Adrenal gland (tissue), 9 donors: ENCODE measurements at regions not wholly inside any gene's neighbourhood (a gene's known extent, or its start where the extent isn't known, plus 50 kb on each side); places are given as distances from the start of the nearest gene placed in this dataset.

Experiments
- DNase-seq, 7 donors: peaks; one replicate each; pipeline ENCODE4 v3.0.0-alpha.2; 2019 to 2020
- H3K27ac ChIP-seq, 5 donors: fragments of 200-600 bp; sonication (generic) in 4 of 5; 1 replicate in 3 of 5; 2 replicates in 2 of 5; pipeline versions ENCODE4 v1.5.1 to v1.8.0; 2016 to 2020; ENCODE audit warnings: mild to moderate bottlenecking in 1 of 5
- H3K27me3 ChIP-seq: fragments of 200-600 bp; 2 replicates; pipeline ENCODE4 v1.8.0; 2021
- H3K36me3 ChIP-seq, 2 donors: fragments of 200-600 bp; replicated peaks in 1 of 2; 1 replicate in 1 of 2; 2 replicates in 1 of 2; pipeline versions ENCODE4 v1.5.1 to v1.8.0; 2018 to 2022
- H3K4me1 ChIP-seq, 2 donors: fragments of 200-600 bp; replicated peaks in 1 of 2; 1 replicate in 1 of 2; 2 replicates in 1 of 2; pipeline versions ENCODE4 v1.5.1 to v1.8.0; 2018 to 2021
- H3K4me3 ChIP-seq, 4 donors: fragments of 200-600 bp; sonication (generic) in 3 of 4; one replicate each; pipeline ENCODE4 v1.5.1; 2016 to 2018
- H3K9me3 ChIP-seq, 3 donors: fragments of 200-600 bp; sonication (generic) in 1 of 3; replicated peaks in 1 of 3; 1 replicate in 2 of 3; 2 replicates in 1 of 3; pipeline versions ENCODE4 v1.5.1 to v1.8.0; 2016 to 2021
- CTCF ChIP-seq, 6 experiments: fragments of 450-650 bp in 4 of 6; fragments of 200-600 bp in 2 of 6; sonication (generic) in 1 of 6; IDR thresholded peaks; 1 replicate in 5 of 6; 2 replicates in 1 of 6; pipeline versions ENCODE4 v1.5.1 to v1.8.0; 2016 to 2021; ENCODE audit warnings: antibody characterized with exemption in 6 of 6, mild to moderate bottlenecking in 2 of 6, moderate library complexity in 1 of 6
- POLR2A ChIP-seq, 2 donors: fragments of 450-650 bp; IDR thresholded peaks; one replicate each; pipeline ENCODE4 v1.6.1; 2017; ENCODE audit warnings: antibody characterized with exemption in 2 of 2, mild to moderate bottlenecking in 2 of 2, moderate library complexity in 1 of 2
- WGBS, 4 donors: extraction: QIAGEN DNeasy Blood & Tissue Kit in 2 of 4; methylation state at CpG; one replicate each; pipeline versions ENCODE4 v1.1.5 to v1.1.7; 2013 to 2017; 5-methylcytosine and 5-hydroxymethylcytosine counted together
- intact Hi-C, 2 donors: fragments of 100-400 bp; cut with DNase I; formaldehyde crosslinking; loops; one replicate each; pipeline versions ENCODE4 v1.14.1 to v1.15.0; 2022 to 2023
- donor health status: healthy with polysubstance abuse.
- donor health status: Bipolar disorder and iron deficiency.
- donor health status: DM: yes; HTN: yes; CAD: no.
- donor health status: DM: no; HTN: no; CAD: no.
- donor health status: DM: no; HTN: no; CAD: no.

- no peaks in the 10 kb centered on the region for H3K4me1 ChIP-seq
- H3K9me3 ChIP-seq = no peaks in the 10 kb centered on the region
- intact Hi-C loops = no loop called here
- TF ChIP-seq CTCF (IDR thresholded peaks at IDR 0.05) = no peak
- no peak for TF ChIP-seq POLR2A (IDR thresholded peaks at IDR 0.05)
- no peaks in the 10 kb centered on the region for H3K27me3 ChIP-seq
- no peak overlapping the region for H3K4me3 ChIP-seq
- DNase-seq = no peak
- WGBS, 4 donors = 76 to 94% (median 79%) methylated on average over 7 to 12 of the region's 12 CpGs
- H3K27ac ChIP-seq = no peak overlapping the region
- H3K36me3 ChIP-seq = no peaks in the 10 kb centered on the region
These were observed 77.7 kb downstream of the RBFOX3 start for GRCh38 chr17:79533116-79533515.

- 36 to 73% (median 68%) methylated on average over 5 to 10 of the region's 10 CpGs for WGBS, 4 donors
- Histone ChIP-seq H3K4me1 (no peaks in the 10 kb centered on the region), H3K9me3 (no peaks in the 10 kb centered on the region), H3K4me3 (no peak overlapping the region), H3K27ac (no peak overlapping the region), H3K36me3 (no peaks in the 10 kb centered on the region), H3K27me3 (no peaks in the 10 kb centered on the region)
- no peak for DNase-seq
- no peak for TF ChIP-seq CTCF (IDR thresholded peaks at IDR 0.05)
- intact Hi-C loops = no loop called here
These were observed 78.6 kb downstream of the RBFOX3 start for GRCh38 chr17:79532107-79532790.

GRCh38 chr17:79531191-79532095 is 79.4 kb downstream of the RBFOX3 start:
- Histone ChIP-seq H3K27me3 (no peaks in the 10 kb centered on the region), H3K4me3 (no peak overlapping the region), H3K36me3 (no peaks in the 10 kb centered on the region), H3K9me3 (no peaks in the 10 kb centered on the region), H3K4me1 (no peaks in the 10 kb centered on the region), H3K27ac (no peak overlapping the region)
- no peak for DNase-seq
- TF ChIP-seq POLR2A (IDR thresholded peaks at IDR 0.05) = no peak
- TF ChIP-seq CTCF (IDR thresholded peaks at IDR 0.05) = no peak
- intact Hi-C loops = no loop called here
- WGBS, 4 donors = 72 to 81% (median 78%) methylated on average over 20 to 30 of the region's 30 CpGs

- TF ChIP-seq CTCF (IDR thresholded peaks at IDR 0.05) (no peak), POLR2A (IDR thresholded peaks at IDR 0.05) (no peak)
- H3K4me1 ChIP-seq = no peaks in the 10 kb centered on the region
- H3K9me3 ChIP-seq = no peaks in the 10 kb centered on the region
- no peak overlapping the region for H3K27ac ChIP-seq
- no peaks in the 10 kb centered on the region for H3K36me3 ChIP-seq
- WGBS, 4 donors = 82 to 91% (median 86%) methylated on average over 21 to 32 of the region's 32 CpGs
- no peak for DNase-seq
- intact Hi-C loops = no loop called here
- no peaks in the 10 kb centered on the region for H3K27me3 ChIP-seq
- H3K4me3 ChIP-seq = no peak overlapping the region
These were observed 80.3 kb downstream of the RBFOX3 start for GRCh38 chr17:79530361-79531105.
